ENCODE measurements at regions not wholly inside any gene's neighbourhood (a gene's known extent, or its start where the extent isn't known, plus 50 kb on each side); places are given as distances from the start of the nearest gene placed in this dataset.

DNA sequence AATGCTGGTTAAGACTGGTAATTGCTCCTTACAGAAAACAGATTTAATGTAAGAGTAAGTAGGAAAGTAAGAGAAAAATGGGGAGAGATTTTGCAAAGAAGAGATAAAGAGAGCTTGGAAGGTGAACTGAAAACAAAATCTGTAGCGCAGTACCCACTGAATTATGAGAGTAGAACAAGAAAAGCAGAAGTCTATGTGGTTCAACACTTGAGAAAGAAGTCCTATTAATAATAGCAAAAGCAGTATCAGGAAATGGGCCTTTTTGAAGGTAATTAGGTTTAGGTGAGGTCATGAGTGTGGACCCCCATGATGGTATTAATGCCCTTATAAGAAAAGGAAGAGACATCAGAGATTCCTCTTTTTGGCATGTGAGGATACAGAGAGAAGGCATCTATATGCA, 460.6 kb downstream of the CETN3 start:
- no peak overlapping the region for H3K4me3 ChIP-seq (ENCODE audit: extremely low read depth in 1 of 4, insufficient read depth in 2 of 4, low read depth in 3 of 4, low read length in 4 of 4)
- WGBS, 2 experiments (ENCODE audit: extremely low coverage in 1 of 2, insufficient coverage in 1 of 2, insufficient read length in 1 of 2, insufficient replicate concordance in 2 of 2, low coverage in 1 of 2, low lambda C conversion rate in 2 of 2, missing lambda C conversion rate in 1 of 2) = 90% methylated on average over 1 of the region's 1 CpG; no CpG with 5 or more reads in 1 of the 2 experiments
- CTCF ChIA-PET (ENCODE audit: partially characterized antibody) = interaction anchor here (0.7 kb wide), 1 partner anchor 18 kb away, joined by 3 read pairs; no protein-coding TSS in a partner anchor
- H2AK5ac ChIP-seq (ENCODE audit: low read depth, low read length) = no peak overlapping the region
- H3K23ac ChIP-seq (ENCODE audit: insufficient read length) = no peak overlapping the region
- no peaks in the 10 kb centered on the region for H3K9me3 ChIP-seq (ENCODE audit: insufficient read depth in 2 of 2, low read depth in 1 of 2, low read length in 1 of 2)
- no peaks in the 10 kb centered on the region for H3K79me1 ChIP-seq (ENCODE audit: low read depth, low read length)
- no peak overlapping the region for H2BK12ac ChIP-seq (ENCODE audit: low read depth, low read length)
- H3K27ac ChIP-seq (ENCODE audit: low read depth, low read length) = no peak overlapping the region
- H2BK15ac ChIP-seq (ENCODE audit: low read length) = no peak overlapping the region
- no peak overlapping the region for H3K4ac ChIP-seq (replicated peaks; ENCODE audit: insufficient read length, low read depth, low read length)
- no peaks in the 10 kb centered on the region for H3K79me2 ChIP-seq (ENCODE audit: control insufficient read depth in 1 of 2, insufficient read depth in 2 of 2, low read length in 2 of 2)
- H2BK20ac ChIP-seq (ENCODE audit: low read length) = no peak overlapping the region
- H2BK5ac ChIP-seq (ENCODE audit: low read depth, low read length) = no peak overlapping the region
- no peaks in the 10 kb centered on the region for H3K4me1 ChIP-seq (replicated peaks in 1 of 4; ENCODE audit: control insufficient read depth in 3 of 4, insufficient read depth in 4 of 4, low read length in 3 of 4)
- FAIRE-seq (no peak), DNase-seq (ENCODE audit: low read depth in 1 of 2, low spot score in 2 of 2) (no peak)
- no peak overlapping the region for H3K9ac ChIP-seq (replicated peaks in 1 of 4; ENCODE audit: extremely low read depth in 1 of 4, low read depth in 3 of 4, low read length in 3 of 4)
- H3K23me2 ChIP-seq (ENCODE audit: low read depth, low read length) = no peaks in the 10 kb centered on the region
- H4K8ac ChIP-seq (ENCODE audit: extremely low read depth, insufficient read depth, low read length) = no peak overlapping the region
- H4K20me1 ChIP-seq (replicated peaks in 1 of 2; ENCODE audit: control insufficient read depth in 1 of 2, insufficient read depth in 2 of 2, low read length in 2 of 2) = no peaks in the 10 kb centered on the region
- H3K14ac ChIP-seq (ENCODE audit: insufficient read length) = no peak overlapping the region
- H3K36me3 ChIP-seq (ENCODE audit: control insufficient read depth in 2 of 4, insufficient read depth in 4 of 4, low read length in 3 of 4) = no peaks in the 10 kb centered on the region
- no peak overlapping the region for H3K4me2 ChIP-seq (ENCODE audit: insufficient read depth in 1 of 2, low read depth in 2 of 2, low read length in 2 of 2)
- no peaks in the 10 kb centered on the region for H3K27me3 ChIP-seq (replicated peaks in 1 of 4; ENCODE audit: control insufficient read depth in 3 of 4, extremely low read depth in 1 of 4, insufficient read depth in 3 of 4, low read length in 3 of 4)
- H3K56ac ChIP-seq (replicated peaks; ENCODE audit: insufficient read length, low read depth, low read length) = no peak overlapping the region
- no peak overlapping the region for H3K18ac ChIP-seq (ENCODE audit: extremely low read depth, low read length)
- H4K5ac ChIP-seq (ENCODE audit: insufficient read length, low read depth, low read length) = no peak overlapping the region
- H2BK120ac ChIP-seq (replicated peaks; ENCODE audit: low read depth, low read length) = no peak overlapping the region
- no peak overlapping the region for H2AFZ ChIP-seq (ENCODE audit: low read length)
- POLR2A ChIA-PET (ENCODE audit: partially characterized antibody) = no interaction called here
- H4K91ac ChIP-seq (replicated peaks; ENCODE audit: insufficient read length, low read length) = no peak overlapping the region
- TF ChIP-seq RBBP5 (IDR thresholded peaks at IDR 0.05; ENCODE audit: borderline replicate concordance, low read depth, low read length) = no peak
- no peak for TF ChIP-seq POU5F1 (IDR thresholded peaks at IDR 0.05; ENCODE audit: low read depth, low read length)
- no peak for TF ChIP-seq TAF1 (IDR thresholded peaks at IDR 0.05; ENCODE audit: low read depth, low read length)
- TF ChIP-seq EGR1 (IDR thresholded peaks at IDR 0.05; ENCODE audit: borderline replicate concordance, low read depth, low read length) = no peak
- TF ChIP-seq YY1 (IDR thresholded peaks at IDR 0.05; ENCODE audit: low read depth, low read length) = no peak
- no peak for TF ChIP-seq CEBPB (IDR thresholded peaks at IDR 0.05; ENCODE audit: low read depth, low read length)
